Smooth muscle cell (in vitro differentiated cells): ENCODE measurements at regions not wholly inside any gene's neighbourhood (a gene's known extent, or its start where the extent isn't known, plus 50 kb on each side); places are given as distances from the start of the nearest gene placed in this dataset.

Experiments used
- DNase-seq: peaks from one replicate; lab custom pipeline; 2025; ENCODE audit not compliant: unreplicated experiment; lab: John Stamatoyannopoulos, UW
- H2AFZ ChIP-seq: fragments of 200-600 bp; sonication (generic); 2 replicates; pipeline ENCODE4 v1.6.0; 2016; ENCODE audit warnings: antibody characterized with exemption, low read depth, mild to moderate bottlenecking
- H3F3A ChIP-seq: fragments of 200-600 bp; sonication (generic); 2 replicates; pipeline ENCODE4 v1.6.0; 2017; ENCODE audit warnings: antibody characterized with exemption, low read depth
- H3K27ac ChIP-seq: fragments of 200-600 bp; sonication (generic); 2 replicates; pipeline ENCODE4 v1.5.1; 2016; ENCODE audit warnings: low read depth, mild to moderate bottlenecking
- H3K27me3 ChIP-seq: fragments of 200-600 bp; sonication (generic); 2 replicates; pipeline ENCODE4 v1.6.1; 2016; ENCODE audit warnings: low read depth, mild to moderate bottlenecking
- H3K36me3 ChIP-seq: fragments of 200-600 bp; sonication (generic); 2 replicates; pipeline ENCODE4 v1.5.1; 2016; ENCODE audit warnings: low read depth
- H3K4me1 ChIP-seq: fragments of 200-600 bp; sonication (generic); 2 replicates; pipeline ENCODE4 v1.5.1; 2016; ENCODE audit warnings: low read depth
- H3K4me2 ChIP-seq: fragments of 200-600 bp; sonication (generic); 2 replicates; pipeline ENCODE4 v1.6.0; 2016; ENCODE audit warnings: mild to moderate bottlenecking
- H3K4me3 ChIP-seq: fragments of 200-600 bp; sonication (generic); 2 replicates; pipeline ENCODE4 v1.5.1; 2016; ENCODE audit warnings: mild to moderate bottlenecking
- H3K79me2 ChIP-seq: fragments of 200-600 bp; sonication (generic); 2 replicates; pipeline ENCODE4 v1.6.0; 2016; ENCODE audit warnings: low read depth, mild to moderate bottlenecking
- H3K9ac ChIP-seq: fragments of 200-600 bp; sonication (generic); 2 replicates; pipeline ENCODE4 v1.6.0; 2016; ENCODE audit warnings: low read depth
- H3K9me3 ChIP-seq: fragments of 200-600 bp; sonication (generic); replicated peaks from 2 replicates; pipeline ENCODE4 v1.5.1; 2016; ENCODE audit warnings: low read depth
- H4K20me1 ChIP-seq: fragments of 200-600 bp; sonication (generic); 2 replicates; pipeline ENCODE4 v1.6.0; 2016; ENCODE audit warnings: low read depth
- WGBS: methylation state at CpG from one replicate; pipeline ENCODE4 v1.1.7; 2016; ENCODE audit warnings: low lambda C conversion rate; 5-methylcytosine and 5-hydroxymethylcytosine counted together
- TF ChIP-seq, protein P1 (sequence below): fragments of 200-600 bp; sonication (generic); IDR thresholded peaks from 2 replicates; pipeline ENCODE4 v1.5.1; 2017; ENCODE audit warnings: borderline replicate concordance, mild to moderate bottlenecking, antibody characterized with exemption; ENCODE audit not compliant: insufficient read depth, poor library complexity, severe bottlenecking

DNA sequence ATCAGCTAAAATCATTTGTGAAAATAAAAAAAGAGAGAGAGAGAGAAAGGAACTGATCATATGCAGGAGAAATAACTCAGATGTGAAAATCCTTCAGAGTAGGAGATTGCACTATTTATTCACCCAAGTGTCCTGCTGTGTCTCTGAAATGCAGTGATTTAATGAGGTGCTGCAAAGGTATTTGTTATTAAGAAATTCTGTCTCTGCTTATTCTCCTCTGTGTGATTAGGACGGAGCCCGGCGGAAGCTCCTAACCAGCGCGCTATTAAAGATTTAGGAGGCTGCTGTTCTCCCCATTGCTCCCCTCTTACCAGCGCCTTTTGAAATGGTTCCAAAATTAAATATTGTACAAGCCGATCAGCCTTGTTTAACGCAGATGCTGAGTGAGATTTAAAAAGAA lies 528.3 kb downstream of the BUD13 start:
- Histone ChIP-seq H3F3A (no peaks in the 10 kb centered on the region), H3K4me2 (no peak overlapping the region), H3K27me3 (no peaks in the 10 kb centered on the region), H3K9me3 (no peaks in the 10 kb centered on the region), H2AFZ (no peak overlapping the region), H3K4me3 (no peak overlapping the region), H3K36me3 (no peaks in the 10 kb centered on the region), H3K79me2 (no peaks in the 10 kb centered on the region), H4K20me1 (no peaks in the 10 kb centered on the region), H3K4me1 (no peaks in the 10 kb centered on the region), H3K9ac (no peak overlapping the region), H3K27ac (no peak overlapping the region)
- WGBS: 92% methylated on average over 8 of the region's 8 CpGs
- TF ChIP-seq, protein P1, sequence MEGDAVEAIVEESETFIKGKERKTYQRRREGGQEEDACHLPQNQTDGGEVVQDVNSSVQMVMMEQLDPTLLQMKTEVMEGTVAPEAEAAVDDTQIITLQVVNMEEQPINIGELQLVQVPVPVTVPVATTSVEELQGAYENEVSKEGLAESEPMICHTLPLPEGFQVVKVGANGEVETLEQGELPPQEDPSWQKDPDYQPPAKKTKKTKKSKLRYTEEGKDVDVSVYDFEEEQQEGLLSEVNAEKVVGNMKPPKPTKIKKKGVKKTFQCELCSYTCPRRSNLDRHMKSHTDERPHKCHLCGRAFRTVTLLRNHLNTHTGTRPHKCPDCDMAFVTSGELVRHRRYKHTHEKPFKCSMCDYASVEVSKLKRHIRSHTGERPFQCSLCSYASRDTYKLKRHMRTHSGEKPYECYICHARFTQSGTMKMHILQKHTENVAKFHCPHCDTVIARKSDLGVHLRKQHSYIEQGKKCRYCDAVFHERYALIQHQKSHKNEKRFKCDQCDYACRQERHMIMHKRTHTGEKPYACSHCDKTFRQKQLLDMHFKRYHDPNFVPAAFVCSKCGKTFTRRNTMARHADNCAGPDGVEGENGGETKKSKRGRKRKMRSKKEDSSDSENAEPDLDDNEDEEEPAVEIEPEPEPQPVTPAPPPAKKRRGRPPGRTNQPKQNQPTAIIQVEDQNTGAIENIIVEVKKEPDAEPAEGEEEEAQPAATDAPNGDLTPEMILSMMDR: no peak
- DNase-seq: no peak

DNA sequence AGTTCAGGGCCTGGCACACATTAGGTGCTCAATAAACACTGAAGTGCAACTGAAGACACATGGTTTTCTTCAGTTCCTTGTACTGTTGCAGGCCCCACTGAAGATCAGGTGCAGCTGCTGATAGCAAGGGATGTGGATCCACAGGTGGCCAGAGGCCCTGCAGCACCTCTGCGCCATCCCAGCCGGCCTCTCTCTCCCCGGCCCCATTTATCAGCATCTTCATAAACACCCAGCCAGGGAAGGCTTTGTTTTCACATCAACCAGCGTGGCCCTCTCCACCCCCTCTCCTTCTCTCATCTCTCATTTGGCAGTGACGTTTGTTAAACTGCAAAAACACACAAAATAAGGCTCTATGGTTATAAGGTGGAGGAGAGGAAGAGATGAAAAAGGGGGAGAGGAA lies 528.8 kb downstream of the BUD13 start:
- 86% methylated on average over 5 of the region's 5 CpGs for WGBS
- Histone ChIP-seq H3K4me1 (no peaks in the 10 kb centered on the region), H2AFZ (no peak overlapping the region), H4K20me1 (no peaks in the 10 kb centered on the region), H3K27ac (no peak overlapping the region), H3K36me3 (no peaks in the 10 kb centered on the region), H3K9me3 (no peaks in the 10 kb centered on the region), H3K79me2 (no peaks in the 10 kb centered on the region), H3K4me3 (no peak overlapping the region), H3K4me2 (no peak overlapping the region), H3K9ac (no peak overlapping the region), H3K27me3 (no peaks in the 10 kb centered on the region), H3F3A (no peaks in the 10 kb centered on the region)
- TF ChIP-seq, protein P1: no peak
- no peak for DNase-seq

DNA sequence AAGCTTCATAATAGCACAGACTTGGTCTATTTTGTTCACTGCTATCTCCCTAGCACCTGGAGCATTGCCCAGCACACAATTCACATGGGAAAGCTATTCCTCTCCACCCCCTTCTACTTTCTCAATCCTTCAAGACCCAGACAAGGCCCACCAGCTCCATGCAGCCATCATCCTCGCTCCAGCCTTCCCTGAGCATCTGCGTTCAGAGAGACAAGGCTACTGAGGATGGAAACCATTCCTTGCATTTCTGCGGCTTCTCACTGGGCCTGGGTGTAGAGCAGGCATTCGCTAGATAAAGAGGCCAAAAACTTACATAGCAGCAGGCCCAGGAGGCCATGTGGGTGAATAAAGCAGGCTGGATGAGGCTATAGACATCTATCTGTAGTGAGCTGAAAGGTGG lies 530.8 kb downstream of the BUD13 start:
- no peak overlapping the region for H3K4me2 ChIP-seq
- WGBS: 88% methylated on average over 4 of the region's 4 CpGs
- no peaks in the 10 kb centered on the region for H3K36me3 ChIP-seq
- H4K20me1 ChIP-seq: no peaks in the 10 kb centered on the region
- no peaks in the 10 kb centered on the region for H3K9me3 ChIP-seq
- TF ChIP-seq, protein P1: no peak
- no peak overlapping the region for H3K9ac ChIP-seq
- no peaks in the 10 kb centered on the region for H3K4me1 ChIP-seq
- H3K27ac ChIP-seq: no peak overlapping the region
- H3F3A ChIP-seq: no peaks in the 10 kb centered on the region
- no peak overlapping the region for H3K4me3 ChIP-seq
- no peaks in the 10 kb centered on the region for H3K27me3 ChIP-seq
- H2AFZ ChIP-seq: no peak overlapping the region
- DNase-seq: no peak
- no peaks in the 10 kb centered on the region for H3K79me2 ChIP-seq

DNA sequence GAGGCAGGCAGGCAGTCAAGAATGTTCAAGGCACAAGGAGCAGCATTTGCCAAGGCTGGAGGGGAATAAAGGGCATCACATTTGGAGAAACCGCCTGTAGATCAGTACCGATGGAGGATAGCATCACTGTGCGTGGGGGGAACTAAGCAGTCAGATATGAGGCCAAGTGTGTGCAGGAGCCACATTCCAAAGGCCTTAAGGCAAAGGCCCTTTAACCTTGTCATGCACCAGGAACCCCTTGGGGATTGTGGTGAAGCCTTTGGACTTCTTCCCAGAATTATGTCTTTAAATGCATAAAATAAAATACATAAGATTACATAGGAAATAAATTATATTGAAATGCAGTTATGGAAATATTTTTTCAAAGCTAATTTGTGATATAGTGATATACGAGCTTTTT lies 532.1 kb downstream of the BUD13 start:
- no peaks in the 10 kb centered on the region for H3K27me3 ChIP-seq
- H4K20me1 ChIP-seq: no peaks in the 10 kb centered on the region
- no peak overlapping the region for H3K4me3 ChIP-seq
- H3K4me1 ChIP-seq: no peaks in the 10 kb centered on the region
- H3K4me2 ChIP-seq: no peak overlapping the region
- no peaks in the 10 kb centered on the region for H3K79me2 ChIP-seq
- no peaks in the 10 kb centered on the region for H3F3A ChIP-seq
- TF ChIP-seq, protein P1: no peak
- no peak overlapping the region for H3K27ac ChIP-seq
- WGBS: 75% methylated on average over 4 of the region's 4 CpGs
- H3K9ac ChIP-seq: no peak overlapping the region
- no peak overlapping the region for H2AFZ ChIP-seq
- H3K36me3 ChIP-seq: no peaks in the 10 kb centered on the region
- no peak for DNase-seq
- no peaks in the 10 kb centered on the region for H3K9me3 ChIP-seq
